Memory B cell (primary cell): ENCODE measurements at regions not wholly inside any gene's neighbourhood (a gene's known extent, or its start where the extent isn't known, plus 50 kb on each side); places are given as distances from the start of the nearest gene placed in this dataset.

ENCODE experiments used
- ATAC-seq: fragments of 150-1000 bp; cut with Tn5 transposase; 2 replicates; pipeline ENCODE4 v1.10.0; 2021; ENCODE audit warnings: low read depth, mild to moderate bottlenecking, moderate library complexity
- DNase-seq, 2 donors: peaks; one replicate each; pipeline ENCODE4 v3.0.0; 2022; ENCODE audit warnings: low spot score in 2 of 2
- H3K27ac Mint-ChIP-seq: one replicate; pipeline ENCODE4 v1.8.0; 2022; ENCODE audit warnings: mild to moderate bottlenecking, moderate library complexity, mixed read lengths
- H3K27me3 Mint-ChIP-seq: one replicate; pipeline ENCODE4 v1.8.0; 2022; ENCODE audit warnings: mixed read lengths
- H3K36me3 Mint-ChIP-seq: one replicate; pipeline ENCODE4 v1.8.0; 2022; ENCODE audit warnings: mild to moderate bottlenecking, mixed read lengths
- H3K4me1 Mint-ChIP-seq: one replicate; pipeline ENCODE4 v1.8.0; 2022; ENCODE audit warnings: mixed read lengths
- H3K4me3 Mint-ChIP-seq: one replicate; pipeline ENCODE4 v1.8.0; 2022; ENCODE audit warnings: mild to moderate bottlenecking, moderate library complexity, mixed read lengths
- H3K9me3 Mint-ChIP-seq: one replicate; pipeline ENCODE4 v1.8.0; 2022; ENCODE audit warnings: mixed read lengths

DNA sequence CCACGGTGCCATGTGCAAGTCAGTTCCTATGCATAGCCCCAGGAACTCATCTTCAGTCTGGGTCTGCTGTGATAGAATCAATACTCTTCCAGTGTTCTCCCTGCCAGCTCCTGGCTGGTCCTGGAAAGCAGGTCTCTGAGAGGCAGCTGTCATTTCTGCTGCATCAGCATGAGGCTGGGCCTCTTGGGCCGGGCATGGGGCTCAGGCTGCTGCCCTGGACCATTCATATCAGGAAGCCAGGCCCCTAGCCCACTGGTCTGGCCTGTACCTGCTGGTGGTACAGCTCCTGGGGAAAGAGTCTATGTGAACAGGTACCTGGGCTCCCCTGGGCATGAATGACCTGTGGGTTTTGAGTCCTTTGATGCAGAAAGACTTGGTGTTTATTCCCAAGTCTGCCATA, 173.6 kb upstream of the CSF3R start:
- Mint-ChIP-seq H3K4me1 (no peaks in the 10 kb centered on the region), H3K27me3 (peaks cover 39% of the 10 kb centered on the region), H3K9me3 (no peaks in the 10 kb centered on the region), H3K36me3 (no peaks in the 10 kb centered on the region), H3K4me3 (no peak overlapping the region), H3K27ac (no peak overlapping the region)
- DNase-seq = no peak
- no peak for ATAC-seq

- DNase-seq = no peak
- Mint-ChIP-seq H3K4me3 (no peak overlapping the region), H3K9me3 (no peaks in the 10 kb centered on the region), H3K36me3 (no peaks in the 10 kb centered on the region), H3K27me3 (peaks cover 39% of the 10 kb centered on the region), H3K4me1 (no peaks in the 10 kb centered on the region), H3K27ac (no peak overlapping the region)
- no peak for ATAC-seq
Observed at GRCh38 chr1:36654586-36654985, 171.9 kb upstream of the CSF3R start.

DNA sequence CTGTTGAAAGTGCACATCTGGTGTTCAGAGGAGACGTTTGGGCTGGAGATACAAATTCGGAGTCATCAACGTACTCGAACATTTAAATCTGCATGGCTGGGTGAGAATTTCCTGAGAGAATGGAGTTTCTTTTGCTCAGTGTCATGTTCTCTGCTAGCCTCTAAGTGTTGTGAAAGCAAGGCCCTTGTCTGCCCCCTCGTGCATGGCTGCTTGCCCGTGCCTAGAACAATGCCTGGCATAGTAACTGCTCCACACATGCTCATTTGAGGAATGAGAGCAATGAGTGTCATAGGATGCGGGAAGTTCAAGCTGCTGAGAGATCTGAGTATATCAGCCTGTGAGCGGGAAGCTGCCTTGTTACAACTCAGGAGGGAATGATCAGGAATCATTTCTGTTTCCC, 171.1 kb upstream of the CSF3R start:
- Mint-ChIP-seq H3K9me3 (no peaks in the 10 kb centered on the region), H3K4me1 (no peaks in the 10 kb centered on the region), H3K27me3 (peaks cover 32% of the 10 kb centered on the region), H3K27ac (no peak overlapping the region), H3K4me3 (no peak overlapping the region), H3K36me3 (no peaks in the 10 kb centered on the region)
- no peak for DNase-seq
- no peak for ATAC-seq

- Mint-ChIP-seq H3K27me3 (peaks cover 35% of the 10 kb centered on the region), H3K4me1 (no peaks in the 10 kb centered on the region), H3K27ac (no peak overlapping the region), H3K9me3 (no peaks in the 10 kb centered on the region), H3K4me3 (no peak overlapping the region), H3K36me3 (no peaks in the 10 kb centered on the region)
- no peak for ATAC-seq
- no peak for DNase-seq
Observed at GRCh38 chr1:36652586-36652985, 169.9 kb upstream of the CSF3R start.

- Mint-ChIP-seq H3K27me3 (peaks cover 37% of the 10 kb centered on the region), H3K4me1 (no peaks in the 10 kb centered on the region), H3K27ac (no peak overlapping the region), H3K4me3 (no peak overlapping the region), H3K9me3 (no peaks in the 10 kb centered on the region), H3K36me3 (no peaks in the 10 kb centered on the region)
- DNase-seq (no peak), ATAC-seq (no peak)
Observed at GRCh38 chr1:36652011-36652410, 169.3 kb upstream of the CSF3R start.

DNA sequence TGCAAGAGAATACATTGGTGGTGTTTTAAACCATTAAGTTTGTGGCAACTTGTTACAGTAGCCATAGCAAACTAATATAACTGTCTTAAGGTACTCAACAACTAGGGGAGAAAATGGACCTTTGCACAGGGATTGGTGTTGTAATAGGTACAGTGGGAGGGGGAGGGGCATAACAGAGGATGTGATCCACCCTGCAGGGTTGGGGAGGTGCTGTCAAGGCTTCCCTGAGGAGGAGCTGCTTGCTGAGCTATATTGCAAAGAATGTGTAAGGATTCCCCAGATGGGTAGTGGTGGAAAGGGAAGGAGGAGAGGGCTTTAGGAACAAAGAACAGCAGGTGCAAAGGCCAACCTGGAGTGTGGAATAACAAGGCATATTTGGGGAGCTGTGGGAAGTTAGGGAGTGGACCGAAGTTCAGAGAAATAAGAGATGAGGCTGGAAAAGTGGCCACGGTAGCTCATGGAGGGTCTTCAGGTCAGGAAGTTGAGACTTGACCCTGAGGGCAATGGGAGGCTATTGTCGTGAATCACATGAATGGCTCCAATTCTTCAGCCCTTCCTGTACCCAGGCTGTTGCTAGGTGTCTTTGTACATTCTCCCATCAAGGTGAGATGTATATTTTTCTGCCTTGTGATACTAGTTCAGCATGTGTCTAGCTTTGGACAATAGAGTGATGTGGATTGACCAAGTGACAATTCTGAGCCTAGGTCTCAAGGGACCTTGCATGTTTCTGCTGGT, 168.6 kb upstream of the CSF3R start:
- Mint-ChIP-seq H3K27me3 (peaks cover 36% of the 10 kb centered on the region), H3K9me3 (no peaks in the 10 kb centered on the region), H3K4me3 (no peak overlapping the region), H3K4me1 (no peaks in the 10 kb centered on the region), H3K36me3 (no peaks in the 10 kb centered on the region), H3K27ac (no peak overlapping the region)
- no peak for DNase-seq
- ATAC-seq = no peak

GRCh38 chr1:36650200-36651065, 167.7 kb upstream of the CSF3R start:
- Mint-ChIP-seq H3K4me1 (no peaks in the 10 kb centered on the region), H3K9me3 (no peaks in the 10 kb centered on the region), H3K36me3 (no peaks in the 10 kb centered on the region), H3K27ac (no peak overlapping the region), H3K4me3 (no peak overlapping the region), H3K27me3 (peaks cover 39% of the 10 kb centered on the region)
- peak; percentile 37 to 55 for DNase-seq
- ATAC-seq = peak; percentile 63

GRCh38 chr1:36645867-36646266, 163.2 kb upstream of the CSF3R start:
- H3K4me3 Mint-ChIP-seq = no peak overlapping the region
- peaks cover 20% of the 10 kb centered on the region for H3K27me3 Mint-ChIP-seq
- no peak for ATAC-seq
- no peak overlapping the region for H3K27ac Mint-ChIP-seq
- H3K4me1 Mint-ChIP-seq = no peaks in the 10 kb centered on the region
- no peaks in the 10 kb centered on the region for H3K36me3 Mint-ChIP-seq
- DNase-seq = no peak
- no peaks in the 10 kb centered on the region for H3K9me3 Mint-ChIP-seq

DNA sequence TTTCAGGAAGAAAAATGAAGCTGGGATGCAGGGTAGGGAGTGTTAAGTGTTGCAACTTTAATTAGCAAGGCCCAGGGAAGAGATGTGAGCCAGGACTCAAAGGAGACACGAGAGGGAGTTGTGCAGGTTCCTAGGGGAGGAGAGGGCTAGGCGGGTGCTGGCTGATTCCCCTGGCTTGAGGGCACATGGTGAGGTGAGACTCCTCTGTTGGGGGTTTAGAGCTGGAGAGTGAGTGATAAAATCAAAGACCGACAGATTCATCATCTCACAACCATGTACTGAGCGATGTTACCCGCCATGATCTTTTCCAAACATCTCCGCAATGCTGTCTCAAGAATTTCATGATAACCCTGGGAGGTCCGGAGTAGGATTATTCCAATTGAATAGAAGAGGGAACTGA, 161.8 kb upstream of the CSF3R start:
- Mint-ChIP-seq H3K36me3 (no peaks in the 10 kb centered on the region), H3K27ac (no peak overlapping the region), H3K27me3 (peaks cover 17% of the 10 kb centered on the region), H3K4me1 (no peaks in the 10 kb centered on the region), H3K4me3 (no peak overlapping the region), H3K9me3 (no peaks in the 10 kb centered on the region)
- ATAC-seq = no peak
- no peak for DNase-seq

DNA sequence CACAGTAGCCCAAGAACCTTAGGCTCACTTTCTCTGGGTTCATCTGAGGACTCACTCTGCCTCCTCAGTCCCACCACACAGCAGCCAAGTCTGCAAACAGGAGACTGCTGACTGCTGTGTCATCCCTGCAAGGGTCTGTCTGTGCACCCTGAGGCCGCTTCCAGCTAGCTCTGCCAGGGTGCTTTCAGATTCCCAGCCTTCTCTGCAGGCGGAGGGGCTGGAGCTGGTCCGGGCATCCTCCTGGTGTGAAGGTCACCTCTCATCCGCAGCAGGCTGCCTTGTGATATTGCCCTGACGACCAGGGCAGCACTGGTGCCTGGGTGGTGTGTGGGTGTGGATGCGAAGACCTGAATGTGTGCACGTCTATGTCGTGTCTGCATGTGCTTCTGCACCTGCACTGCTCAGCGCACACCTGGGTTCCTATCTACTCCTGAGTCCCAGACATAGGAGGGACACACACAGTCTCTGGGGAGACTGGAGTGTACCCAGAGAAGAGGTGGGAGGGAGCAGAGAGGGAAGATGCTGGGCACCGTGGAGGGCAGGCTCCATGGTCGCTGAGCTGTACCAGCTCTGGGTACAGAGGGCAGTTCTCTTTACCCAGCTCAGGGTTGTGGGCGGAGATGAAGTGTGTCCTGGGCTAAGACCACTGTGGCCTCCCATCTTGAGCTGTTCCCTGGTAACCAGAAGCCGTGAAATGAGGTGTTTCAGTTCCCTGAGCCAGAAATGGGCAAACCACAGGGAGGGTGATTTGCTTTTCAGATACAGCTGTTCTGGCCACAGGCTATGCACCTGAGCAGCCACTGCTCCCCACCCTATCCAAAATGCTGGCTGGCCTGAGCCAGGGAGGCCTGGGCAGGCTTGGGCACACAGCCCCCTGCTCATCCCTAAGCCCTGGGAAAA, 160.9 kb upstream of the CSF3R start:
- H3K27ac Mint-ChIP-seq = no peak overlapping the region
- H3K9me3 Mint-ChIP-seq = no peaks in the 10 kb centered on the region
- no peak overlapping the region for H3K4me3 Mint-ChIP-seq
- DNase-seq (no peak), ATAC-seq (no peak)
- no peaks in the 10 kb centered on the region for H3K36me3 Mint-ChIP-seq
- H3K4me1 Mint-ChIP-seq = no peaks in the 10 kb centered on the region
- H3K27me3 Mint-ChIP-seq = peaks cover 23% of the 10 kb centered on the region

- ATAC-seq (no peak), DNase-seq (no peak)
- Mint-ChIP-seq H3K4me1 (no peaks in the 10 kb centered on the region), H3K9me3 (no peaks in the 10 kb centered on the region), H3K36me3 (no peaks in the 10 kb centered on the region), H3K27me3 (peaks cover 22% of the 10 kb centered on the region), H3K4me3 (no peak overlapping the region), H3K27ac (no peak overlapping the region)
Observed at GRCh38 chr1:36642802-36643201, 160.1 kb upstream of the CSF3R start.

DNA sequence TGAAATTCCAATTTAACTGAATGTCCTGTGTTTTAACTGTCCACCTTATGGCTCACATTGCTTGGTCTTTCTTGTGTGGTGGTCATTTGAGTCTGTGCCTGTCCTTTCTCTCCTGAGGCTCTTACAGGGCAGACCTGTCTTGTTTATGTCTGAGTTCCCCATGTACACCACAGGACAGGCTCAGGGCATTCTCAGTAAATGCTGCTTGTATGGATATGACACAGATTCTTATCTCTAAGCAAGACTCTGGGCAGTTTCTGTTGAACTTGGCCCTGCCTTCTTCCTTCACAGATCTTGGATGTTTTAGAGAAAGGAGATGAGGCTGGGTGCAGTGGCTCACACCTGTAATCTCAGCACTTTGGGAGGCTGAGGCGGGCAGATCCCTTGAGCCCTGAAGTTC, 159.1 kb upstream of the CSF3R start:
- no peaks in the 10 kb centered on the region for H3K36me3 Mint-ChIP-seq
- H3K9me3 Mint-ChIP-seq = no peaks in the 10 kb centered on the region
- H3K27ac Mint-ChIP-seq = no peak overlapping the region
- DNase-seq (no peak), ATAC-seq (no peak)
- peaks cover 21% of the 10 kb centered on the region for H3K27me3 Mint-ChIP-seq
- H3K4me3 Mint-ChIP-seq = no peak overlapping the region
- H3K4me1 Mint-ChIP-seq = no peaks in the 10 kb centered on the region

DNA sequence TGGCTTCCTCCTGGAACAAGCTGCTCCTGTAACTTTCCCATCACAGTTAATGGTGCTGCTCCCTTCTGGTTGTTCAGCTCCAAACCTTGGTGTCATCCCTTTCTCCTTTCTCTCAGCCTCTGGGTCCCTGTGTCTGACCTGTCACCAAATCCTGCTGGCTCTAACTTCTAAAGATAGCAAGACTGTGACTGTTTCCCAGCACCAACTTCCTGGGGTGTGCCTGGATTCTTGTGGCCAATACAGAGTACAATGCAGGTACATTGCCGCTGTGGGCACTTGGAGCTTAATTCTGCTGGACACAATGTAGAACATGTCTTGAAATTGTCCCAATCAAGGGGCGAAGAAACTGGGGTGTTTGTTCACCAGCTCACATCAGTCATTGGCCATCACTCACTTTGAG, 156.7 kb upstream of the CSF3R start:
- Mint-ChIP-seq H3K9me3 (no peaks in the 10 kb centered on the region), H3K4me3 (no peak overlapping the region), H3K4me1 (no peaks in the 10 kb centered on the region), H3K27me3 (peaks cover 16% of the 10 kb centered on the region), H3K36me3 (no peaks in the 10 kb centered on the region), H3K27ac (no peak overlapping the region)
- DNase-seq (no peak), ATAC-seq (no peak)

DNA sequence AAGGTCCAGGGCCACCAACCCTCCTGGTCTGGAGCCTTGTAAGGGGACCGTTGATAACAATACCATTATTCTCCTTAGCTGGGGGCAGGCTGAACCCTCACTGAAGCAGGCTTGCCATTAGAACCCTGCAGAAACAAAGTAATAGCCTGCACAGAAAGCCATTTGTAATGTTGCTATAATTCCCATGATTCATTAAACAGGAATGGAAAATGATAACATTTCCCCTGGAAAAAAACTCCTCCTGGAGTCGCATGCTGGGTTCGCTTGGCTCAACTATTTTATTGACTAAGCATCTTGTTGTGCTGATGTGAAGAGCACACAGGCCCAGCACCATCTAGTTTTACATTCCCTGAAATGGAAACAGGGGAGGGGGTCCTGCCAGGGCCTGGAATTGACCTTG, 155.6 kb upstream of the CSF3R start:
- ATAC-seq (no peak), DNase-seq (no peak)
- H3K27me3 Mint-ChIP-seq = peaks cover 15% of the 10 kb centered on the region
- H3K27ac Mint-ChIP-seq = no peak overlapping the region
- H3K36me3 Mint-ChIP-seq = no peaks in the 10 kb centered on the region
- no peaks in the 10 kb centered on the region for H3K9me3 Mint-ChIP-seq
- H3K4me3 Mint-ChIP-seq = no peak overlapping the region
- no peaks in the 10 kb centered on the region for H3K4me1 Mint-ChIP-seq
